ENCODE measurements at regions not wholly inside any gene's neighbourhood (a gene's known extent, or its start where the extent isn't known, plus 50 kb on each side); places are given as distances from the start of the nearest gene placed in this dataset.

GRCh38 chr3:177476495-177476894, 279.2 kb upstream of the TBL1XR1 start:
- Histone ChIP-seq H2BK5ac (ENCODE audit: low read depth, low read length) (no peak overlapping the region), H4K5ac (ENCODE audit: insufficient read length, low read depth, low read length) (no peak overlapping the region), H3K9ac (replicated peaks in 1 of 4; ENCODE audit: extremely low read depth in 1 of 4, low read depth in 3 of 4, low read length in 3 of 4) (no peak overlapping the region), H2BK12ac (ENCODE audit: low read depth, low read length) (no peak overlapping the region), H2AK5ac (ENCODE audit: low read depth, low read length) (no peak overlapping the region), H3K9me3 (ENCODE audit: insufficient read depth in 2 of 2, low read depth in 1 of 2, low read length in 1 of 2) (no peaks in the 10 kb centered on the region), H3K36me3 (ENCODE audit: control insufficient read depth in 2 of 4, insufficient read depth in 4 of 4, low read length in 3 of 4) (no peaks in the 10 kb centered on the region), H3K27me3 (replicated peaks in 1 of 4; ENCODE audit: control insufficient read depth in 3 of 4, extremely low read depth in 1 of 4, insufficient read depth in 3 of 4, low read length in 3 of 4) (no peaks in the 10 kb centered on the region), H3K23me2 (ENCODE audit: low read depth, low read length) (no peaks in the 10 kb centered on the region), H4K91ac (replicated peaks; ENCODE audit: insufficient read length, low read length) (no peak overlapping the region), H3K23ac (ENCODE audit: insufficient read length) (no peak overlapping the region), H3K18ac (ENCODE audit: extremely low read depth, low read length) (no peak overlapping the region), H3K79me2 (ENCODE audit: control insufficient read depth in 1 of 2, insufficient read depth in 2 of 2, low read length in 2 of 2) (no peaks in the 10 kb centered on the region), H3K56ac (replicated peaks; ENCODE audit: insufficient read length, low read depth, low read length) (no peak overlapping the region), H3K27ac (ENCODE audit: low read depth, low read length) (no peak overlapping the region), H4K8ac (ENCODE audit: extremely low read depth, insufficient read depth, low read length) (no peak overlapping the region), H3K4me2 (ENCODE audit: insufficient read depth in 1 of 2, low read depth in 2 of 2, low read length in 2 of 2) (no peak overlapping the region), H4K20me1 (replicated peaks in 1 of 2; ENCODE audit: control insufficient read depth in 1 of 2, insufficient read depth in 2 of 2, low read length in 2 of 2) (no peaks in the 10 kb centered on the region), H3K14ac (ENCODE audit: insufficient read length) (no peak overlapping the region), H3K4me3 (ENCODE audit: extremely low read depth in 1 of 4, insufficient read depth in 2 of 4, low read depth in 3 of 4, low read length in 4 of 4) (no peak overlapping the region), H2BK120ac (replicated peaks; ENCODE audit: low read depth, low read length) (no peak overlapping the region), H3K4me1 (replicated peaks in 1 of 4; ENCODE audit: control insufficient read depth in 3 of 4, insufficient read depth in 4 of 4, low read length in 3 of 4) (peaks cover 0 to 5% (median 1%) of the 10 kb centered on the region in 4 experiments; a peak in 1 of 7 replicates), H3K79me1 (ENCODE audit: low read depth, low read length) (no peaks in the 10 kb centered on the region), H2AFZ (ENCODE audit: low read length) (no peak overlapping the region), H2BK15ac (ENCODE audit: low read length) (no peak overlapping the region), H3K4ac (replicated peaks; ENCODE audit: insufficient read length, low read depth, low read length) (no peak overlapping the region), H2BK20ac (ENCODE audit: low read length) (no peak overlapping the region)
- DNase-seq (ENCODE audit: low read depth in 1 of 2, low spot score in 2 of 2) (no peak), FAIRE-seq (no peak)
- POLR2A ChIA-PET (ENCODE audit: partially characterized antibody) = interaction anchor here (0.6 kb wide), 1 partner anchor 279 kb away, joined by 3 read pairs; the partner anchor contains the start of gene TBL1XR1
- CTCF ChIA-PET (ENCODE audit: partially characterized antibody) = no interaction called here
- WGBS, 2 experiments (ENCODE audit: extremely low coverage in 1 of 2, insufficient coverage in 1 of 2, insufficient read length in 1 of 2, insufficient replicate concordance in 2 of 2, low coverage in 1 of 2, low lambda C conversion rate in 2 of 2, missing lambda C conversion rate in 1 of 2) = 96% methylated on average over 7 of the region's 7 CpGs; no CpG with 5 or more reads in 1 of the 2 experiments
- TF ChIP-seq MAFK (IDR thresholded peaks at IDR 0.05; ENCODE audit: low read depth, low read length) = no peak
- no peak for TF ChIP-seq SIX5 (IDR thresholded peaks at IDR 0.05; ENCODE audit: low read depth, low read length)
- TF ChIP-seq BACH1 (IDR thresholded peaks at IDR 0.05; ENCODE audit: low read length) = no peak
- TF ChIP-seq YY1 (IDR thresholded peaks at IDR 0.05; ENCODE audit: low read depth, low read length) = no peak
- no peak for TF ChIP-seq KDM5A (IDR thresholded peaks at IDR 0.05; ENCODE audit: low read length)
- TF ChIP-seq POLR2A (IDR thresholded peaks at IDR 0.05; ENCODE audit: control extremely low read depth in 1 of 2, low read depth in 2 of 2, low read length in 2 of 2) = no peak
- TF ChIP-seq RNF2 (IDR thresholded peaks at IDR 0.05; ENCODE audit: borderline replicate concordance, low read depth, low read length, missing control alignments, poor library complexity, severe bottlenecking) = no peak
- TF ChIP-seq E2F6 (IDR thresholded peaks at IDR 0.05) = no peak
- TF ChIP-seq CTBP2 (IDR thresholded peaks at IDR 0.05; ENCODE audit: borderline replicate concordance, insufficient read depth, insufficient read length, low read length) = no peak
- no peak for TF ChIP-seq TCF12 (IDR thresholded peaks at IDR 0.05; ENCODE audit: low read depth, low read length)
- TF ChIP-seq ZNF274 (IDR thresholded peaks at IDR 0.05; ENCODE audit: borderline replicate concordance, extremely low read depth, low read length) = no peak
- TF ChIP-seq ASH2L (IDR thresholded peaks at IDR 0.05; ENCODE audit: low read length) = no peak
- TF ChIP-seq POU5F1 (IDR thresholded peaks at IDR 0.05; ENCODE audit: low read depth, low read length) = no peak
- TF ChIP-seq TAF1 (IDR thresholded peaks at IDR 0.05; ENCODE audit: low read depth, low read length) = no peak
- no peak for TF ChIP-seq JUN (IDR thresholded peaks at IDR 0.05; ENCODE audit: low read depth, low read length)
- TF ChIP-seq BCL11A (IDR thresholded peaks at IDR 0.05; ENCODE audit: low read depth in 2 of 2, low read length in 2 of 2) = no peak
